A172 (cell line): ENCODE measurements at regions not wholly inside any gene's neighbourhood (a gene's known extent, or its start where the extent isn't known, plus 50 kb on each side); places are given as distances from the start of the nearest gene placed in this dataset.
A peak's percentile ranks its signal among the peaks of the same experiment; 100 is the strongest.
"Not testable (repeated sequence)": the region's sequence is repeated elsewhere in the genome, so short reads cannot be mapped to it uniquely, and the experiment has no call there.

Experiments
- DNase-seq: peaks from one replicate; pipeline ENCODE4 v3.0.0-alpha.2; 2015; ENCODE audit warnings: low spot score

DNA sequence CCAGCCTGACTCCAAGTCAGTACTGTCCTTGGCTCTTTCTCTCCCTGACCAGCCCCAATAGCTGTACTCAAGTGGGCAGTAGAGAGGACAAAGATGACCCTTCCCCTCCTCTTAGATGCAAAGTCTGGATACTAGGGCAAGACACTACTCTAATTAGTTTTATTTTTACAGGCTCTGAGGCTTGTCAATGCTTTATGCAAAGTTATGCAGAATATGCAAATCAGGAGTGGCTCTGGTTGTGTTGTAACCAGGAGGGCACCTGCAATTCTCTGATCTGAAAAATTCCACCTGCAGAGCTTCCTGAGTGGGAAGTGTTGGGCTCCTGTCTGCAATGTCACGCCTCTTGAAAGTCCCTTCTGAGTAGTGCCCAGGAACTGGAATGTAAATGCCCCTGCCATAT is 201.5 kb downstream of the RGS3 start:
- no peak for DNase-seq

DNA sequence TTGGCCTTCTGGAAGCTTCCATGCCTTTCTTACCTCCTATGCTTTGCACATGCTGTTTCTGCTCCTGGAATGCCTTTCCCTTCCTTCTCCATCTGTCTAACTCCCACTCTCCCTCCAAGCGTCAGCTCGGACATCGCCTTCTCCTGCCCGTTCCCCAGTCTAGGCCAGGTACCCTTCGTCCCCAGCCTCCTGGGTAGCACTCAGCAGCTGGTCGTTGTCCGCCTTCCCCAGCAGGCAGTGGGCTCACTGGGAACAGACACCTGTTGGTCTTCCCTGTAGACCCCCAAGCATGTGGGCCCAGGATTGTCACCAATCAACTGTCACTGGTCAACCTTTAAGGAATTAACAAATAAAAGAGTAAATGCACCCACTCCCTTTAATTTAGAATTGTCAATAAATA is 202.2 kb downstream of the RGS3 start:
- no peak for DNase-seq

DNA sequence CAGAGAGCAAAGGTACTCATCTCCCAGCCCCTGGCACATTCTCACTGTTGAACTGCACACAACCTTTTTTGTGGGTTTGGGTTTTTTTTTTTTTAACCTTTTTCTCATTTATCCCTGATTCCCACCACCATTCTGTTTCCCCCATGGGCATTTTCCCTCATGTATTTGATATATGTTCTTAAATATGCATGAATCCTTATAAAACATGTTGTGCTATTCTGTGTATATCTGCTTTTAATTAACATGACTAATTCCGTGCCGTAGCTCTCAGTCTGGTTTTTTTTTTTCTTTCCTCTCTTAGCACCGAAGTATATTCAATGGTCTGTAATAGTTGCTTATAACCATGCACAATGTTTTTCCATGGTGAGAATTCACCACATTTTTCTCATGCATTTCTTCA is 204.5 kb downstream of the RGS3 start:
- no peak for DNase-seq

DNA sequence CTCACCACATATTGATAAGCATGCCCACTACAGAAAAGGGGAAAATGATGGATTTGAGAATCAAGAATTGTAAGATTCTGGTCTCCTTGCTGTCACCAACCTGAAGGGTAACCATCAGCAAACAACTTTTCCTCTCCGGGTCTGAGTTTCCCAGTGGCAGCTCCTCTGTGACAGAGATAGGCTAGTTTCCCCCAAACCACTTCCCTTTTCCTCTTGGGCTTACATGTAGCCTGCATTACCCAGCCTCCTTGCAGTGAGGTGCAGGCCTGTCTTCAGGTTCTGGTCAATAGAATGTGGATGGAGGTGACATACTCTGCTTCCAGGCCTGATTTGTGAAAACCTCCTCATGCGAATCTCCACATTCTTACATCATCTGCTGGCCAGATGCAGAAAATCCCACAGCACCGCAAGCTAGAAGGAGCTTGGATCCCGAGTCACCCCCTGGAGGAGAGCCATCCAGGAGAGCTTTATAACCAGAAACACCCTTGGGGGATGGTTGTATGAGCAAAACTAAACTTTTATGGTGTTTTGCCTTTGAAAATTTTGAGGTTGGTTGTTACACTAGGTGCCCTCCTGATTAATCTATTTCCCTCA is 206.1 kb downstream of the RGS3 start:
- DNase-seq = no peak

DNA sequence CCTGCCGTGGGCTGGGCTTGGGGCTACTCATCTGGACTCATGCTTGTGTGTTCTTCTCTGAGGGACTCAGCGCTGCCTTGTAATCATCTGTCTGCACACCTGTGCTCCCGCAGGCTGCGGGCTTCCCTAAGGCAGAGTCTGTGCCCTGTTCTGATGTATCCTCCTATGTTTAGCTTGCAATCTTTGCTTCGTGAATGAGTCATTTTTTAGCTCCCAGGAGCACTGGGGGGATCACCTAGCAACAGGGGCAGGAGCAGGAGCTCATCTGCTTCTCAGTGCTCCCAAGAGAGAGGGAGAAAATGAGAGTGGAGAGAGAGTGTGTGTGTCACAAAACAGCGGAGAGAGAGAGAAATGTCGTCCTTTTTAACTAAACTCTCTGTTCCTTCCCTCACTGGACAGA is 202.4 kb upstream of the ZNF618 start:
- DNase-seq = peak; percentile 74

DNA sequence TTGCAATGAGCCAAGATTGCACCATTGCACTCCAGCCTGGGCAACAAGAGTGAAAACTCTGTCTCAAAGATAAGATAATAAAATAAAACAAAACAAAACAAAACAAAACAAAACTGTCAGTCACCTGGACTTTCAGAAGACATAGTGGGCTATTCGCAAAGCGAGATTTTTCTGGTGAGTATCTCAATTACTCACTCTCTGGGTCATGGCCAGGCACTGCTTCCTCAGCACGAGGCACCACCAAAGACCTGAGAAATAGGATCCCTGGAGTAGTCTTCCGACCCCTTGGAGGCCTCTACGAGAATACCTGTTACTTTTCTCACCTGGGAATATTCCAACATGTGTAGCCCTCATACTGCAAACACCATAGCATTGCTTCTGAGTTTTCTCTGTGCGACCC is 201.7 kb upstream of the ZNF618 start:
- DNase-seq = peak; percentile 72

DNA sequence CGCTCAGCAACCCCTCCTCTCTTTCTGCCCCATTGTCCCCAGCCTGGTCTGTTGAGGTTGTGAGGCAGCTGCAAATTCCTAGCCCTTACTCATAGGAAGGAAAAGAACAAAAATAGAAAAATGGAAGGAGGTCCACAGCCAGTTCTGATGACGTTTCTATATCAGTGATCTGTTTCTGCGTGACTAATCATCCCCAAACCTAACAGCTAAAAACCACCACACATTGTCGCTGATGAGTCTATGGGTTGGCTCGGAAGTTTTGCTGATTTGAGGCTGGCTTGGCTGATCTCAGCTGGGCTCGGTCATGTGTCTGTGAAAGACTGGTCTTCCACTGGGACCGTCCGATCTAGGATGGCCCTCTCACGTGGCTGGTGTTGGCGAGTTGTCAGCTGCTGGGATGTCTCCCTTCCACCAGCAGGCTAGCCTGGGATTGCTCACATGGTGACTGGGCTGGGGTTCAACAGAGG is 200.6 kb upstream of the ZNF618 start:
- peak; percentile 97 for DNase-seq

DNA sequence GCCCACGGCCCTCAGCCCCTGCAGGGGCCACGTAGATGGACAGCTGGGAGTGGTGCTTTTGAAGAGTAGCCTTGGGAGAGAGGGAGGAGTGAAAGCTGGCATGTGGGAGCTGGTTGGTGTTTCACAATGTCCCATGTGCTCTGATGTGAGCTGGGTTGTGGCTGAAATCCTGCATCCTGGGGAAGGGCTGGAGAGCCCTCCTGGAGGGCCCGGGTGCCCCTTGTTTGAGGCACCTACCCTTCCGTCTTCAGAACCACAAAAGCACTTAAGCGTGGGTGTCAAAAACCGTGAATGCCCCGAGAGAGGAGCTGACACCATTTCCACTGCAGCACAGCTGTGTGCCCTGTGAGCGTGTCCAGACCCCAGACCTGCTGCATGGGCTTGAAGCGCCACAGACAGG is 199.1 kb upstream of the ZNF618 start:
- DNase-seq = no peak

DNA sequence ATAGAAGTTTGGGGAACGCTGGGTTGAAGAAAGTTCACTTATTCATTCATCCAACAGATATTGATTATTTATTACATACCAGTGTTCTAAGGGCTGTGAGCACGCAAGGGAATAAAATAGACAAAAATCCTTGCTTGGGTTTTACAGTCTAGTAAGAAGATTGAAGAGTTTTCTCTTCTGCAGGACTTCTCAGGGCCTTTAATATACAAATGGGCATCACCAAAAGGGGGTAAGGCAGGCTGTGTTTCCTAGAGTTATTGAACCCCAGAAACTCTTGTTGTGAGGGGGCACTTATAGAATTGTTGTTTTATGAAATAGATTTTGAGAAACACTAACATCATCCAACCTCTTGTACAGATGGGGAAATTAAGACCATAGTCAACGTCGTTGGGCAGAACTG is 198.5 kb upstream of the ZNF618 start:
- no peak for DNase-seq

DNA sequence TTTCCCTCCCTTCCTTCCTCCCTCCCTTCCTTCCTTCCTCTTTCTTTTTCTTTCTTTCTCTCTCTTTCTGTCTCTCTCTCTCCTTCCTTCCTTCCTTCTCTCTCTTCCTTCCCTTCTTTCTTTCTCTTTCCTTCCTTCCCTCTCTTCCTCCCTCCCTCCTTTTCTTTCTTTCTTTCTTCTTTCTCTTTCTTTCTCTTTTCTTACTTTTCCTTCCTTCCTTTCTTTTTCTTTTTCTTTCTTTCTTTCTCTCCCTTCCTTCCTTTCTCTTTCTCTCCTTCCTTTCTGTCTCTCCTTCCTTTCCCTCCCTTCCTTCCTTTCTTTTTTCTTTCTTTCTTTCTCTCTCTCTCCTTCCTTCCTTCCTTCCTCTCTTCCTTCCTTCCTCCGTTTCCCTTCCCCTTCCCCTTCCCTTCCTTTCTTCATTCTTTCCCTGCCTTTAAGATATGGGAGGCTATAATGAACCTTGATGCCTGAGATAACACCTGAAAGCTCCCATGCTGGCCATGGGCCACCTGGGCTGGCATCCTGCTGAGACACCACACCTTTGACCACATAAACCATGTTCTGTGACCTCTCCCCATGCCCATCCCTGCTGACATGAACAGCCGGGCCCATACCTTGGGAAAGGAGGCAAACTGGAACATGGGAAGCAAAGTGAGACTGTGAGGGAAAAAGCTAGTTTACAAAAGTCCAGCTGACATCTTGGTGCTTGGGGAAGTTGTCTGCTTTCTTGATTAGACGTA is 197.8 kb upstream of the ZNF618 start:
- no peak for DNase-seq

DNA sequence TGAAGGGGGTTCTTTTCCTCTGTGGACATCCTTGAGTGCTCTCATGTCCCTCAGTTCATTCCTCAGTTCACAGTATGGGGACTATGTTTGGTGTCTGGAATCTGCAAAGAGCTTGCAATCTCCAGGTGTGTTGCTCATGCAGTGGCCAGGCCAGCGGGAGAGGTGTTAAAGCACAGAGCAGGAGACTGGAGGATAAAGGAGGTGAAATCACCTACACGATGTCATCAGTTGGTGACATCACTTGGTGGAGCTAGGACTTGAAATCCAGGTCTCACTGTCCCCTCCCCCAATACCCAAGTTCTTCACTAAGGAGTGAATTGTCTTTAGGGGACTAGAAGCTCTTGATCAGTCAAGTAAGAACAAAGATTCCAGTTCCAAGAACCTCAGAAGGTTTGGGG is 197.3 kb upstream of the ZNF618 start:
- no peak for DNase-seq

DNA sequence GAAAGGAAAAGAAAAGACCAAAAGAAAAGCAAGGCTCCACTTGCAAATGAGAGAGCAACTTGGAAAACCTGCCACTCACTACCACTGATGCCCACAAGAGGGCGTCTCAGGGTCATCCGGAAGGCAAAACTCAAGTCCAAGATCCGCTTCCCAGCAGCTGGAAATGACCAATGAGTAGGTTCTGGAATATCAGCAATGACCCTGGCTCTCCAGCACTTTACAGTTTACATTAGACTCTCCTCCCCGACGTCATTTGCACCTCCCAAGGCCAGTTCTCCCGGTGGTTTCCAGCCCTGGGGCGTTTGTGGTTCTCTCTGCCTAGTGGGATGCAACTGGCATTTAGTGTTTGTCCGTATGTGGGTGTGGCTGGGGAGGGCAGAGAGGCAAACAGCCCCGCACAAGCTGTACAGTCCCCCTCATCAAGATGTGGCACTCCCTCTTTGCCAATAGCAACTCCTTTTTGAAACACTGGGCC is 193.8 kb upstream of the ZNF618 start:
- peak; percentile 88 for DNase-seq

DNA sequence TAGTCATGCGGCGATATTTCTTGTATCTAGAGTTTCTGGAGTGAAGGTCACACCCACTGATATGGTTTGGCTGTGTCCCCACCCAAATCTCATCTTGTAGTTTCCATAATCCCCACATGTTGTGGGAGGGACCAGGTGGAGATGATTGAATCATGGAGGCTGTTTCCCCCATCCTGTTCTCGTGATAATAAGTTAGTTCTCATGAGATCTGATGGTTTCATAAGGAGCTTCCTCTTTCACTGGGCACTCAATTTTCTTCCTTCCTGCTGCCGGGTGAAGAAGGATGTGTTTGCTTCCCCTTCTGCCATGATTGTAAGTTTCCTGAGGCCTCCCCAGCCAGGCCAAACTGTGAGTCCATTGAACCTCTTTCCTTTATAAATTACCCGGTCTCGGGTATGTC is 190.5 kb upstream of the ZNF618 start:
- DNase-seq = not testable (repeated sequence)

DNA sequence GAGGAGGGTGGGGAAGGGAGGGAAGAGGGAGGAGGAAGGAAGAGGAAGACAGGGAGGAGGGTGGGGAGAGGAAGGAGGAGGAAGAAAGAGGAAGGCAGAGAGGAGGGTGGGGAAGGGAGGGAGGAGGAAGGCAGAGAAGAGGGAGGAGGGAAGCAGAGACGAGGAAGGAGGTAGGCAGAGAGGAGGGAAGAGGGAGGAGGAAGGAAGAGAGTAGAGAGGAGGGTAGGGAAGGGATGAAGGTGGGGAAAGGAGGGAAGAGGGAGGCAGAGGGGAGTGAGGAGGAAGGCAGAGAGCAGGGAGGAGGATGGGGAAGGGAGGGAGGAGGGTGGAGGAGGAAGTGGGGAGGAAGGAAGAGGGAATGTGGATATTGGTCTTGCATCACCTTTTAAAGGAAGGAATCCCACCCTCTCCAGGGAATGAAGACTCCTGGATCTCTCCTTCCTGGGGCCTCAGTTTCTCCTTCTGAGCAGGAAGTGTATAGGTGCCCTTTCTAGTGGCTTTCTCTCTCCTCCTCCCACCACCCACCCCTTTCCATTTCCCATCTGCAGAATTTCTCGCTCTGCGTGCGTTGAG is 188.9 kb upstream of the ZNF618 start:
- no peak for DNase-seq

DNA sequence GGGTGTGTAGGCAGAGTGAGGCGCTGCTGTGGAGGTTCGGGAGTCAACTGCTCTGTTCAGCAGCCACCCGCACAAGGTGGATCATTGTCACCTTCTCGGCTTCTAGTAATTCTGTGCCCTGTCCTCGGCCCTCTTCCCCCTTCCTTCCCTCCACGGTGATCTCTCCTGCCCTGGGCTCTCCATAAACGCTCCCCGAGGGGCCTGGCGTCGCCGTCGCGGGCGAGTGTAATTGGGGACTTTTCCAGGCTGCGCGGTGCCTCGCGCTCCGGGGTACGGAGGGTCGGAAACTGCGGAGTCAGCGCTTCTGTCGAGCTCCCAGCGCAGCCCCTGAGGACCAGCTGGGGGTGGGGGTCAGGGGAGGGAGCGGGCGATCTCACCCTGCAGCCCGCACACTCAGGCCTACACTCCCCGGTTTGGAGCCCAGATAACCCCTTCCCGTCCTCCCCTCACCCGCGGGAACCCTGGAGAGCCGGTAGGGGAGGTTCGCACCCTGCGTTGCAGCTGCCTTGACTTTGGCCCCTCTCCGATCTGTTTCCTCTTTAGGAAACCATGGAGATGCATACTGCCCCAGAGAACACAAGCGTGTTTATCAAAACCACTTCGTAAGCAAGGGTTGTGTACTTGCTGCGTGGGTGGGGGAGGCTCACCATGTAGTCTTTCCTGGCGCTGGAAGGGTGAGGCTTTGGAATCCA is 188.3 kb upstream of the ZNF618 start:
- no peak for DNase-seq

DNA sequence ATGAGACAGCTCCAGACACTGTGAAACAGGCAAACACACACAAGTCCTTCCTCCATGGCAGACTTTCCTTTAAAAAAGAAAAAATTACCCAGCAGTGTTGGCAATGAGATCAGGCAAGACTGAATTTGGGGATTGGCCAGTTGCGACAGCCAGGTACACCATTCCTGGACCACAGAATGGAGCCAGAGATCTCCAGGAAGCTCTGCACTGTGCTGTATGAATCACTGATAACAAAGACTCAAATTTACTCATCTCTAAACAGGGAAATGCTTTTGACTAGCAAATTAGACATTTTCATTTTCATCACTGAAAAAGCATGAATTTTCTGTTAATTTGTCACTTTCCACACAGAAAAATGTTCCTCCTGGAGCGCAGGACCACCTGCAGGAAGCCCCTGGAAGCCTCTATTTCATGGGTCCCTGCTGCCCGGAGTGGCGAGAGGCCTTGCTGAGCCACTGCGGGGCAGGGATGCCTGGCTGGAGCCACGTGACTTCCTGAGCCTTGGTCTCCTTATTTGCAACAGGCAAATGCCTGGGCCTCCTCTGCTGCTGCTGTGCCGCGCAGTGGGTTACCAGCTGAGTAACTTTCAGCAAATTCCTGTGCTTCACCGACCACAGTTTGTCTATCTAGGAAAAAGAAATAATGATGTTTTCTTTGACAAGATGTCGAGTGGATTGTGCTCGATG is 185.9 kb upstream of the ZNF618 start:
- no peak for DNase-seq

DNA sequence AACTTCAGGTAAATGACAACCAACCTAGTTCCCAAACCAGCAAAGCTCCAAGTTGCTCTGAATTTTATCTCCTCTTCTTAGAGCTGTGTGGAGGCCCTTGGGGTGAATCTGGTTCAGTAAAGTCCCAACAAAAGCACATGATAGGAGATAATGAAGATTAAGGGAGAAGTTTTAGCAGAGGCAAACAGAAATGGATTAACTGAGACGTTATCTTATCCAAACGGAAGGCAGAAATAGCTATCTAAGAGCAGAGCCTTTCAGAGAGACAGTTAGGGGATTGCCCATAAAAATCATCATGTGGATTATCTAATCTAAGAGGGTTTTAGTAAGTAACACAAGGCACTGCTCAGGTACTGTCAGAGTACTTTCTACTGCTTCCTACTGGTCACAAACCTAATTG is 183.9 kb upstream of the ZNF618 start:
- no peak for DNase-seq

DNA sequence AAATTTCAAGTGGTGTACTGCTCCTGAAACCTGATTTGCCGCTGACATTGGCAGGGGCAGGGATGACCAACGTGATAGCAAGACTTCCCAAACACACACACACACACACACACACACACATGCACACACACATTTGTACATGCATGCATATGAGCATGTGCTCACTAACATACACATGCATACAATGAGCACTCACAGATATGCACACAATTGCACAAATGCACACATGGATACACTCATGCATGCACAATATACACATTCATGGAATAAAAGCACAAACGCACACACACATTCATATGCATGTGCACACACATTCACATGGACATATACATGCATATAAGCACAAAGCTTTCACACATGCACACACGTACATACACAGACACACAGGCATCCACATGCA is 181.2 kb upstream of the ZNF618 start:
- no peak for DNase-seq

DNA sequence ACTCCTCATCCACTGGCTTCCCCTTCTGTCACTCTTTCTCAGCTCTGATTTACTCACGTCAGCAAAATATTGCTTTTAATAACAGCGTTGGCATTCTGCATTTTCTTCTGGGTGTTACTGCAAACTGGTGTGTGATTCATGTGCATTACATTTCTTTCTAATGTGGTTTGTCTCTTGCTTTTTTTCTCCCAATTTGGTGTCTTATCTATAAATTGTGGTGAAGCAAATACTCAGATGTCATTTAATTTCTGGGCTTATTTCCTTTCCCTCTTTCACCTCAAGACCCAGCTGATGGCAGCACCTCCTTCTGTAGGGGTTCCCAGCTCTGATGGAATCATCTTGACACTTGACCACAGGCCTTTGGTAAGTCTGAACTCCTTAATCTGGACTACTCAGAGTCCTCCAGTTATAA is 180.7 kb upstream of the ZNF618 start:
- DNase-seq = peak; percentile 10

DNA sequence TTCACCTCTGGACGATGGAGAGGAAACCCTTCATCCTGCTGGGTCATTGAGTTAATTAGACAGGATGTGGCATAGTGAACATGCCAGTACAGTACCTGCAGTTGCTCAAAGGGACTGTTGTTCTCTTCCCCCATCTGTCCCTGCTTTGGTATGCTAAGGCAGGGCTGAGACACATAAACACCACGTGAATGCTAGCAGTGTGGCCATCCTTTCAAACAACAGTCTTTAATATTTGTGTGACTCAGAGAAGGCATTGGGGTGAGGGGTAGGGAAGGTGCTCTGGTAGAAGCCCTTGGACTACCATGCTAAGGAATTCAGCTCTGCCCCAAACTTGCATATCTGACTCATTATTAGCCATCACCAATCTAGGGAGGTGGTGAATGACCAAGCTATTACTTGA is 180.2 kb upstream of the ZNF618 start:
- peak; percentile 63 for DNase-seq

DNA sequence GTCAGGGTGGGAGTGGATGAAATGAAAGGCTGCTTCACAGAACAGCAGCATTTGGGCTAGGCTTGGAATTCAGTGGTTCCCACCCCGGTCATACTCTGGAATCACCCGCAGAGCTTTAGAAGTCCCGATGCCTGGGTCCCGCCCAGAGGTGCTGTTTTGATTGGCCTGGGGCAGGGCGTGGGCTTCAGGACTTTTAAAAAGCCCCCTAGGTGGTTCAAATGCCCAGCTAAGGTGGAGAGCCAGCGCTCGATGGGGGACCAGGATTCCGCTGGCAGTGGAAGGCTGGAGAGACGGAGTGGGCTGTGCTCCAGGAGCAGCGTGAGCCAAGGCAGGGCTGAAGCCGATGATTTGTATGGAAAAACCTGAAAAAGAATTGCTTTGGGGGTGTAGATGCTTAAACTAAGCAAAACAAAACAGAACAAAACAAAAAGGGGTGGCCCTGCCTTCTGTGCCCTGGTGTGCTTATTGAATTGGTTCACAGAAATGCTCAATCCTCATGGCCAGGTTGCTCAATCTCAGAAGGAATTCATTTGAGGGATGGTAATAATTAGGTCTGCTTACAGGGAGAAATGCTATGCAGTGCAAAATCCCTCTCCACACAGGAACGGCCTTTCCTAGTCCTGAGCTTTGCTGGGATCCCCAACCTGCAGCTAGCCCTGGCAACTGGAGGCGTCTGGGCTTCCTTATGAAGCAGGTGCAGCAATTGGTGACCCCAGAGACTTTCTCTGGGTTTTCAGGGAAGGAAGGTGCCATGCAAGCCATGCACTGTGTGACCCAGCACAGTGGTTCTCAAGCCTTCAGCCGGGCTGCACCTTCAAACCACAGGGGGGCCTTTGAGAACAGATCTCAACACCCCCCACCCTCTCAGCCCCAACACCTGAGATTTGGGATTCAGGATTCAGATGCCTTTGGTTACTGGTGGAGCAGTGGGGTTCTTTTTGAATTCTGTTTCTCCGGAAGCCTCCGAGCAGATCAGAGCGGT is 174.0 kb upstream of the ZNF618 start:
- DNase-seq = no peak
